ENCODE measurements at regions not wholly inside any gene's neighbourhood (a gene's known extent, or its start where the extent isn't known, plus 50 kb on each side); places are given as distances from the start of the nearest gene placed in this dataset.

- no peak for DNase-seq (ENCODE audit: low read depth, low spot score)
Measured at GRCh38 chr16:87062569-87063442, 254.4 kb downstream of the C16orf95 start.

DNA sequence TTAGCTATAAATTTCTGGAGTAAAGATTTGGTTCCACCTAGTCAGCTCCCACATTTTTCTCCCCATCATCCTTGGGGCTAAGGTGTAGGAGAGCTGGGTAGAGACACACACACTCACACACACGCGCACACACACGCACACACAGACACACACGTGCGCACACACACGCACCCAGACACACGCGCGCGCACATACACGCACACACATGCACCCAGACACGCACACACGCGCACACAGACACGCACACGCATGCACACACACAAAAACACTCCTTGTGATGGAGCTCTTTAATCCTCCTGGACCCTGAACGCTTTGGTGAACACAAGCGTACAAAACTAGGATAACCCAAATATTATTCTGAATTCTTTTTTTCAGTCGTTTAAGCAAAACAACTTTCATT lies 253.6 kb downstream of the C16orf95 start:
- DNase-seq (ENCODE audit: low read depth, low spot score) = no peak

GRCh38 chr16:87064731-87065445 lies 252.3 kb downstream of the C16orf95 start:
- DNase-seq (ENCODE audit: low read depth, low spot score) = no peak

- DNase-seq (ENCODE audit: low read depth, low spot score) = no peak
Measured at GRCh38 chr16:87065446-87066132, 251.6 kb downstream of the C16orf95 start.

DNA sequence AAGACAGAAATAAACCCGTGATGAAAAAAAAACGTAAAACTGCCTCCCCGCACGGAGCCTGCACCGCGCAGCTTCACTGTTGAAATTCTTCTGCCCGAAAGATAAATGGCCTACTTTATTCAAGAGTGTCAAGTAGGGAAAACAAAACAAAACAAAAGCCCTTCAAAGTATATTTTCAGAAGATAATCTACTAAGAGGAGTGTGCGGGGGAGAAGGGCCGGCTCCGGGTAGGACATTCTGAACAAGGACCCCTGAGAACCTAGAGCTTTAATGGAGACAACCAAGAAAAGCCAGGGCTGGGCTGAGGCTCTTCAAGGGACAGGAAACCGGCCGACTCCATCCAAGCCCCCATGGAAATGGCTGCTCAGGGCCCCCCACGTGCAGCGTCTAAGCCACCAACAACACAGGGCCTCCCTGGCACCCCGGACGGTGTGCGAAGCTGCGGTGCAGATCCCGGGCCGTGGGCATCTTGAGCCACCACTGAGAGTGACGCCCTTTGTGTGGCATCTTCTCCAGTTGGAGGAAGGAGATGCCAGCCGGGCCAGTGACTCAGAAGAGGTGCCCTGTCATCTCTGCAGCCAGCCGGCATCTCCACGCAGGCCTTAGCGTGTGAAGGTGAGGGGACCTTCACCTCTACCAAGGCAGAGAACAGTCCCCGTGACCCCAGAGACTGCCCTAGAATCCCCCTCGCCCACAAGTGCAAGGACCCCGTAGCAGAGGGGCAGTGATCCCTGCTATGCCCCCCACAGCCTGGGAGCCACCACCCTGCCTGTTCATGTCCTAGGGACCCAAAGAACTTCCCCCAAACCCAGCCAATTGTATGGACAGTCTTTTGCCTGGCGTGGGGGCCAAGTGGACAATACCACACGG lies 250.8 kb downstream of the C16orf95 start:
- no peak for DNase-seq (ENCODE audit: low read depth, low spot score)

DNA sequence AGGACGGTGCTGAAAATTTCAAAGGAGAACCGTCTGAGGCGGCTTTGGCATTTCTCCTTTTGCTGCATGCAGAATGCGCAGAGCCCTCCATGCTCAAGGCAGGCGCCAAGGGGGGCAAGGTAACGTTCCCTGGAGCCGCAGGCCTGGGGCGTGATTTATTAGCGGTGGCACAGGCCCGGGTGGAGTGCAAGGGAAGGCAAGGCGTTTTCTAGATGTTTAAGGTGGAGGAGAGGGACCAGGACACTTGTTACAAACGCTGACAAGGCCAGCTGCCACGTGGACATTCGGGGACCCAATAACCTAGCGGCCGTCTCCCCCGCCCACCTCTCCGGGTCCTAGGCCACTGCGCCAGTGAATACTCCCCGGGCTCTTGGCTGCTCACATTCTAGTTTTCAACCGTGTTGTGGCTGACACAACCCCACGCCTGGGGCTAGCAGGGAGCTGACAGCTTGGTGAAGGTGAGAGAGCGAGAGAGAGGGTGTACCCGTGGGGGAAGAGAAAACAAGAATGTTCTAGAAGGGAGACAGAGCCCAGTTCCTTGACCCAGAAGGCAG lies 250.1 kb downstream of the C16orf95 start:
- no peak for DNase-seq (ENCODE audit: low read depth, low spot score)

DNA sequence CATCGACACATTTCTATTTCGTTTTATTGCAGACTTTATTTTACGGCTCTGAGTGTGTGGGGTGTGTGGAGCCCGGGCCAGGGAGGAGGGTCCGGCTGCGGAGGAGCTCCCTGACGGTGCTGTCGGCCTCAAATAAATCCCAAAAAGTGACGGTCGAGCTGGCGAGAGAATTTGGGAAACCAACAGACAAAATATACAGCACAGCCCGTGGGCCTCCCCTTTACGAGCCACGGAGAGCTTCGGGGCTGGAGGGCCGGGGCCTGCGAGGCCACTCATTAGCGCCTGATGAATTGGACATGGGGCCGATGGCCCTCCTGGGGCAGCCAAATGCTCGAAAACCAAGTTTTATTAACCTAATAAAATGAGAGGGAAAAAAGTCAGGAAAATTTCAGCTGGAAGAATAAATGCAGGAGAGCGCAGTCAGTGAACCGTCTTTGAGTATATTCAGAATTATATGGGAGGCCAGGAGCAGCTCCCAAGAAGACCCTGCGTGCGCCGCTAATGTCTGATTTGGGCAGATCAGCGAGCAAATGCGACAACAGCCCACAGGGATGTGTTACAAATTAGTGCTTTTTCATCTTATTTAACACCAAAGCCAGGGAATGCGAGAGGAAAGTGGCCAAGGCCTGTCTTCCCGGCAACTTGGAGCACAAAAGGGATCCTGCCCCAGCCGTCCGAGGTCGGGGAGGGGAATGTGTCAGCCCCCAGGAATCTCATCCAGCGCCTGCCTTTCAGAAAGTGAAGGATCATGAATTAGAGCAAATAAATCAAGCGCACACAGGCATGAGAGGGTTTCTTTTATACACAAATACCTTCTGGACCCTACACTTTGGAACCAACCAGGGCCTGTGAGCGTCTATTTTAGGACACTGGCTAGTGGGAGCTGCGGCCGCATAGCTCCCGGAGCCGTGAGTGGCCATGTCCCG lies 249.1 kb downstream of the C16orf95 start:
- DNase-seq (ENCODE audit: low read depth, low spot score) = no peak

- DNase-seq (ENCODE audit: low read depth, low spot score) = no peak
Measured at GRCh38 chr16:87068762-87069150, 248.4 kb downstream of the C16orf95 start.

GRCh38 chr16:87070657-87071056 lies 246.5 kb downstream of the C16orf95 start:
- no peak for DNase-seq (ENCODE audit: low read depth, low spot score)

GRCh38 chr16:87072101-87072500 lies 245.1 kb downstream of the C16orf95 start:
- DNase-seq (ENCODE audit: low read depth, low spot score) = no peak

GRCh38 chr16:87074641-87075318 lies 242.4 kb downstream of the C16orf95 start:
- DNase-seq (ENCODE audit: low read depth, low spot score) = no peak

DNA sequence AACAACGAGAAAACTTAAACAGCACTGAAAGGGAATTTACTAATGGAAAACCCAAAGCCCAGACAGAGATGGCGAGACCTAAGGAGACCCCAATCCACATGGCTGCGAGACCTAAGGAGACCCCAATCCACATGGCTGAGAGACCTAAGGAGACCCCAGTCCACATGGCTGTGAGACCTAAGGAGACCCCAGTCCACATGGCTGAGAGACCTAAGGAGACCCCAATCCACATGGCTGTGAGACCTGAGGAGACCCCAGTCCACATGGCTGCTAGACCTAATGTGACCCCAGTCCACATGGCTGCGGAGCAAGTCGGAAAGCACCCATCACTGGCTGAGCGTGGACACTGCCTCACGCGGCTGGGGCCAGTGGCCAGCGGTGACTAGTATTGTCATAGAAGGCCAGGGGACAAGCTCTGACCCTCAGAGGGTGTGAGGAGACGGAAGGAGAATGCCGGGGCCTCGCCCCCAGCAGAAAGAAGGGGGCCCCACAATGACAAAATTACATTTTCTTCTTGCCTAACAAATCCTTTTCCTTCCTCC lies 241.8 kb downstream of the C16orf95 start:
- no peak for DNase-seq (ENCODE audit: low read depth, low spot score)

GRCh38 chr16:87076331-87076949 lies 240.8 kb downstream of the C16orf95 start:
- no peak for DNase-seq (ENCODE audit: low read depth, low spot score)

GRCh38 chr16:87076950-87077749 lies 240.0 kb downstream of the C16orf95 start:
- no peak for DNase-seq (ENCODE audit: low read depth, low spot score)

GRCh38 chr16:87077750-87078127 lies 239.5 kb downstream of the C16orf95 start:
- DNase-seq (ENCODE audit: low read depth, low spot score) = no peak

DNA sequence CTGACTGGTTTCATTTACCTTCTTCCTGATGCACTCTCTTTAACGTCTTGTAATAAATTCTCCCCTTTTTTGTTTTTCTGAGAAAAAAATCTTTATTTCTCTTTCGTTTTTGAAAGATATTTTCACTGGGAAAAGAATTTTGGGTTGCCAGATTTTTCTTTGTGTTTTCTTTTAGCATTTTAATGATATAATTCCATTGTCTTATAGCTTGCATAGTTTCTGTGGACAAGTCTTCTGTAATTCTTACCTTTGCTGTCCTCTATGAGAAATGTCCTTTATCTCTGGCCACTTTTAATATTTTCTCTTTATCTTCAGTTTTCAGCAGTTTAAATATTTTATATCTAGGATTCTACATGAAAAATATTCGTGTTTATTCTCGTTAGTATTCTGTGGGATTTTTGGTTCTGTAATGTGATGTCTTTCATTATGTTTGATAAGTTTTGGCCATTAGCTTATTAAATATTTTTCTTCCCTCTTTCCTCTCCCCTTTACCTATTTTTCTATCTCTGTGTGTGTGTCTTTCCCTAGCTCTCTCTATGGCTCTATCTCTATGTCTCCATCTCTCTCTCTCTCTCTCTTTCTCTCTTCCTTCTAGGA lies 236.5 kb downstream of the C16orf95 start:
- no peak for DNase-seq (ENCODE audit: low read depth, low spot score)

DNA sequence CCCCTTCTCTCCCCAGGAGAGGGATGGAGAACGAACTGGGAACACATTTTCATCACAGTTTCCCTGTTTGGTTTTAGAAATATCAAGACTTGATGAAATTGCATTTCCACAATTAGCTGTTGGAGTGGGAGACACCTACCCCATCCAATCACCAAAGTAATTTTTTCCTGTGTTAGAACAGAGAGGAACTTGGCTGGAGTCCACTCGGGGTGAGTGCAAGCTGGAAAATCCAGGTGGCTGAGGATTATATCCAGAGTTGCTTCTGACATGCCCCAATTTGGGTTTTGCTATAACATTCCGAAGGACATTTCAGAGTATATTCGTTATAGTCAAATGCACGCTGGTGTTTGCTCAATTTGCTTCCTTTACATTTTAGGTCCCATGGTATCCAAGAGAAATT lies 231.8 kb downstream of the C16orf95 start:
- DNase-seq (ENCODE audit: low read depth, low spot score) = no peak

GRCh38 chr16:87086156-87086555 lies 231.0 kb downstream of the C16orf95 start:
- no peak for DNase-seq (ENCODE audit: low read depth, low spot score)
